ENCODE measurements at regions not wholly inside any gene's neighbourhood (a gene's known extent, or its start where the extent isn't known, plus 50 kb on each side); places are given as distances from the start of the nearest gene placed in this dataset.

DNA sequence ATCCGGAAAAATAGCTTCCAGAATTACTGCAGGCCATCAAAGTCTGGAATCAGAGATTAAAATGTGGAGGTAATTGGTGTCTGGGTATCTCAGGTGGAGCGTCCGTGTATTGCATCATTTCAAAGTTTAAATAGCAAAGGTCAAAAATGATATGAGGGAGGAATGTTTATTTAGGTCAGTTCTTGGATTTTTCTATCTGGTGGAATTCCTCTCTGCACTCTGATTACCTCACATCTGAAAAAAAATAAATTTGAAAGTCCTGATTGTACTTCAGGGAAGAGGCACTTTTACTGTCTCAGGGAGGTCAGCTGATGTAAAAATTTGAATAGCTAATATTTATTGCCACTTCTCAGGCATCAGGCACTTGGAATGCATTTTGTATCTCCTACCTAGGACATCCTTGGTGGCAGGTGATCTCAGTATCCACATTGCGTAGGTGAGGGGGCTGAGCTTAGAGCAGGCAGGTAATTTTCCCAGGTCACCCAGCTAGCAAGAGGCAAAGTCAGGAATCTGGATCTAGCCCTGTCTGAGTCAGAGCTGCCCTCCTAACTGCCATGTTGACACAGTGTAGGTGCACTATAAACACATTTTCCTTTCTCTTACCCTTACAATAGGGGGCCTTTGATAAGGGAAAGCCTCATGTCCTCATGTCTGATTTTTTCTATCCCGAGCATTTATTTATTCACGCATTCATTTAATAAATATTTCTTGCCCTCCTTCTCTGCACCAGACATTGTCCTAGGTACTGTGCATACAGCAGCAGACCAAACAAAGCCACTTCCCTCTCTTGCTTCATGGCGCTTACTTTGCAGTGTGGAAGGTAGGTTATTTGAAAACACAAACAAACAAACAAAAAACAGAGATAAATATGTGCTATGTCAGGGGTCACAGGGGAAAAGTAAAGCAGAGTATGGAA, 454.3 kb downstream of the HAPSTR1 start:
- no peak for DNase-seq (ENCODE audit: low read depth in 4 of 4, low spot score in 3 of 4)

DNA sequence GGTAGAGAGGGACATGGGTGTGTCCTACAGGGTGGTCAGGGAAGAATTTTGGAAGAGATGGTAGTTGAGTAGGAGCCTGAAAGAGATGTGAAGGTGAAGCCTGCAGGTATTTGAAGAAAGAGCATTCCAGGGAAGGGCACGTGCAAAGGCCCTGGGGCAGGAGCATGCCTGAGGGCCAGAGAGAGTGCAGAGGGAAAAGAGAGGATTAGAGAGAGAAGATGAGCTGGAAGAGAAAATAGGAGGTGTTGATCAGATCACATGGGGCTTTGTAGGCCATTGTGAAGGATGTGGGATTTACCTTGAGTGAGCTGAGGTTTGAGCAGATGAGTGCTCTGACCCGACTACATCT, 455.0 kb downstream of the HAPSTR1 start:
- DNase-seq (ENCODE audit: low read depth in 4 of 4, low spot score in 3 of 4), result no peak

DNA sequence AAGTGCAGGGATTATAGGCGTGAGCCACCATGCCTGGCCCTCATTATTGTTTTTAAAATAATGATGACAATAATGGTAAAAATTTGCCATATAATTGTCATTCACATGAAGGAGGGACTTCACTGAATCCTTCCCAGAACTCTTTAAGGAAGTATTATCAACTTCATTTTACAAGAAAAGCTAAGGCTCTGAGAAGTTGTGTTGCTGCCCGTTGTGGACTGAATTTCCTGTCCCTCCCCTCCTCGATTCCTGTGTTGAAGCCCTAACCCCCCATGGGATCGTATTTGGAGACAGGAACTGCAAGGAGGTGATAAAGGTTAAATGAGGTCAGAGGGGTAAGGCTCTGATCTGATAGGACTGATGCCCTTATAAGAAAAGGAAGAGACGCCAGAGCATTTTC, 458.0 kb downstream of the HAPSTR1 start:
- DNase-seq (ENCODE audit: low read depth in 4 of 4, low spot score in 3 of 4), result no peak

DNA sequence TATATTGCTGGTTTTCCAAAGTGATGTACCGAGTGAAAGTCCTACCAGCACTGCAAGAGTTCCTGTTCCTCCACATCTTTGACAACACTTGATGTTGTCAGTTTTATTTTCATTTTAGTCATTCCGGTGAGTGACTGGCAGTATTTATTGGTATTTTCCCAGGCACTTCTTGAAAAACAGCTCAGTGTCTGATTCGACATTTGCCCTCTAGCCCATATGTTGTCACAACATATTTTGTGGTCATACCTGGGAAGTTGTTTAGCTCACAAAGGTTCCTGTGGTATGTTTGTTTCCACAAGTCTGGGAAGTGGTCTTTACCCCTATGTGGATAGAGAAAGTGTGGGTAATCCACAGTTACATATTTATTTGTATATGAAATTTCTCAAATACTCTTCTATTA, 463.6 kb downstream of the HAPSTR1 start:
- no peak for DNase-seq (ENCODE audit: low read depth in 4 of 4, low spot score in 3 of 4)

DNA sequence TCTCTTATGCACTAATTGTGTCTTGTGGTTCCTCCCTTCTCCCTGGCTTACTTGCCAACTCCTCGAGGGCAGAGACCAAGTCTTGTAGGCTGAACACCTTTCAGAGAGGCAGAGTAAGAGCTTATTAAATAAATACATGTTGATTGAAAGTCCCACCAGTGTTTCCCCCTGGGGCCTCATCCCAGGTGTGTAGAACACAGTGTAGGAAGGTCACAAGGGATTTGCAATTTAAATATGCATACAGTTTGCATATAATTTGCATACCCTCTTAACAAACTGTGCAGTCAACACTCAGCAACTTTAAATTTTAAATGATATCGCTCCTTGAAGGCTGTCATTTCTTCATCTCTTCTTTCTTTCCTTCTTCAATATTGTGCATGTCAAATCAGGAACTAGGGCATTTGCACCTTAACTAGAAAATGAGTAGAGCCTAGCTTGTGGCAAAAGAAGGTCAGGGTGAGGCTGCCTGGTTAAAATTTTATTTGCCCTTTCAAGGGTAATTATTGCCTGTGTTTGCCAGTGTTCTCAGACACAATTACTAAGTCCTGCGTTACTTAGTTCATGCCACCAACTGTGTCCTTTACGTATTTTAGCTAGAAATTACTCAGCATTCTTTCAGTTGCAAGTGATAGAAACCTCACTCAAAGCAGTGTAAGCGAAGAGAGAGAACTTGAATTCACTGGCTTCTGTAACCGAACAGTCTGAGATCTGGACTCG, 465.7 kb downstream of the HAPSTR1 start:
- DNase-seq (ENCODE audit: low read depth in 4 of 4, low spot score in 3 of 4), result no peak

DNA sequence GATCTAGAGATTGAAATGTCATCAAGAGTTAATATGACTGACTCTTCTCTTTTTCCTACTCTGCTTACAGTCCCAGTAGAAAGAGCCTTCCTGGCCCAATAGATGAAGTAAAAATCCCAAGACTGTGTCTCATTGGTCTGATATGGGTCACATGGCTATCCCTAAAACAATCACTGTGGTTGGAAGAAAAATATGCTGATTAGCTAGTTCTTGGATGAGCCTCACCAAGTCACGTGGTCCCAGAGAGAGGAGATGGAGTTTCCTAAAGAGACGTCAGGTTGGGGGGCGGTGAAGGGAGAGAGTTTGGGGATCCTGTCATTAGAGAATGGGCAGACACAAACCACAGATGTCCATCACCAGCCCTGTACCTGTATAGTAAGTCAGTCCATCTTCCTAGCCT, 466.3 kb downstream of the HAPSTR1 start:
- DNase-seq (ENCODE audit: low read depth in 4 of 4, low spot score in 3 of 4), result no peak

DNA sequence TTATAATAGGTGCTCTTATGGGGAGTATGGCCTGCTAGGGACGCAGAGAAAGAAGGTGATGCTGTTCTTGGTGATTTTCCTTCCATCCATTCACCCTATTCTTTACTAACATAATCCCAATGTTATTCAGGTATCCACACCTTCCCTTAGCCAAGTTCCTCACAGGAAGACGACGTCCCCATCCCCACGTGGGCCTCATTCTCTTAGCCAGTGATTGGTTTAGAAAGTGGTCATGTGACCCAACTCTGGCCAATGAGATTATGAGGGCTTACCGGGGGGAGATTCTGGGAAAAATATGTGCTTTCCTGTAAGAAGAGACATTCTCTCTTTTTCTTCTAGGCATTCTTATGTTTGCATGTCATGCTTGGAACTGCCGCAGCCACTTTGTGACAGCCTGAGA, 474.7 kb downstream of the HAPSTR1 start:
- no peak for DNase-seq (ENCODE audit: low read depth in 4 of 4, low spot score in 3 of 4)

DNA sequence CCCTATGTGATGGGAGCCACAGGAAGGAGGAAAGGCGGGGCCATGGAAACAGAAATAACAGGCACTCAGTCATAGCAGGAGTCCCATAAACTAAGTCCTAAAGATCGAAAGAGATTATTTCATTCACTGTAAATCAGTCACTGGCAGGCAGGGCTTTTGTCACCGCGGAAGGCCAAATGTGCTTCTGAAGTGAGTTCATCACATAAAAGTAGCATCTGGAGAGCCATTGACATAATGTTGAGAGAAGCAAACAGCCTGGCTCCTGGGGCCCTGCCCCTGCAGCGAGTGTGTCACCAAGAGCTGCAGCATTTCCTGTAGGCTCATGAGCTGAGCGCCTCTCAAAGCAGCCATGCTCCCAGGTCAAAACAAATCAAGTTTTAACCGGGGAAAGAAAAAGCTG, 476.2 kb downstream of the HAPSTR1 start:
- DNase-seq (ENCODE audit: low read depth in 4 of 4, low spot score in 3 of 4), result no peak

DNA sequence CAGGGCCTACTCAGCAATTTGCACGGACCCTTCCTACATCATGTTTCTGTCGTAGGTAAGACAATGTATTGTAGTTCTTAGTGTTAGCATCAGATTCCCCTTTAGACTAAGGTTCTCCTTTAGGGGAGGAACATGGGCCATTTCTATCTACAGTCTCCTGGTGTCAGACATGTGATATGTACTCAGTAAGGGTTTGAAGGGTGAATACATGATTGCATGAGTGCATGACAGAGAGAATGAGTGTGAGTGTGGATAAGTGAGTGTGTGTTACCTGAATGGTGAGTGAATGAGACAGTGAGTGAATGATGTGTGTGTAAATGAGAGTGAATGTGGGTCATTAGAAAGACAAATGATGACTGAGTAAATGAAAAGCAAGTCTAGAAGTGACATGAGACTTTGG, 476.8 kb downstream of the HAPSTR1 start:
- no peak for DNase-seq (ENCODE audit: low read depth in 4 of 4, low spot score in 3 of 4)

DNA sequence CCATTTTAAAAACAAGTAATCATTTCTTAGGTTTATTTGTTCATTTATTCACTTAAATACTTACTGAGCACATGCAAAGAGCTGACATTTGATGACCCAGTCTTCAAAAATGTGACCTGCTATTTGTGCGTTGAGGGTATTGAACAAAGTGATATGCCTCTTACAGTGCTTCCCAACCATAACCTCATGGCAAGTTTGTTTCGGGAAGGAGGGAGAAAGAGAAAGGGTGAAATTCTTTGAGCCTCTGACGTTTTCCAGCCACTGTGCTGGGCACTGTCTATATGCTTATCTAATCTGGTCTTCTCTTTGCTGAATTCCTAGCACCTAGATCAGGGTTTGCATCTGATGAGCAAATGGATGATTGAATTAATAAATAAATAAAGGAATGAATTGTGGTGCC, 479.1 kb downstream of the HAPSTR1 start:
- no peak for DNase-seq (ENCODE audit: low read depth in 4 of 4, low spot score in 3 of 4)

DNA sequence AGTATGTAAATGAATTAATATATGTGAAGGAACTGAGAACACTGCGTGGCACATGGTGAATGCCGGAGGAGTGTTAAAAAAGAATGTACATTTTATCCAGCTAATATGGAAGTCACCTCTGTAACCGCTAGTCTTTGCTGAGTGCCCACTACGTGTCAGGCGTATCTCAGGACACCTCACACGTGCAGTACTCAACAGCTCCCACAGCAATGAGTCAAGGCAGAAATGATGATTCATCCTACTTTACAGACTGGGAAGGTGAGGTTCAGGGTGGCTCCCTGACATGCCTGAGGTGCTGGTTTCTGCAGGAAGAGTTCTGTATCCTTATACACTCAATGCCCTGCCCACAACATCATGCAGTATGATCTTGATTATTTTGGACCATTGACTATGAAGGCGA, 487.0 kb downstream of the HAPSTR1 start:
- DNase-seq (ENCODE audit: low read depth in 4 of 4, low spot score in 3 of 4), result no peak

DNA sequence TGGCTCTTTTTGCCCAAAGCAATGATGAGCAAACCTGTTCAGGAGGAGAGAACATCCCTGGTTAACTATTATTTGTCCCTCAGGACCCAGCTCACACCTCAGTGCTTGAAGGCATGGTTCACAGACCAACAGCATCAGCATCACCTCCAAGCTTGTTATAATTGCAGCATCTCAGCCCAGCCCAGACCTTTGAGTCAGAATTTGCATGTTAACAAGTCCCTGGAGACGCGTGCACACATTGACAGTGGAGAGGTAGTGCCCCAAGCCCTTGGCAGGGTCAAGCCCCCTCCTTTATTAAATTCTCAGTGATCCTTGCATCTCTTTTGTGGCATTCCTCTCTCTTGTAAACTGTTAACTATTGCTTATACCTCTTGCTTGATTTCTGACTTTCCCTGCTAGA, 488.6 kb downstream of the HAPSTR1 start:
- DNase-seq (ENCODE audit: low read depth in 4 of 4, low spot score in 3 of 4), result no peak

DNA sequence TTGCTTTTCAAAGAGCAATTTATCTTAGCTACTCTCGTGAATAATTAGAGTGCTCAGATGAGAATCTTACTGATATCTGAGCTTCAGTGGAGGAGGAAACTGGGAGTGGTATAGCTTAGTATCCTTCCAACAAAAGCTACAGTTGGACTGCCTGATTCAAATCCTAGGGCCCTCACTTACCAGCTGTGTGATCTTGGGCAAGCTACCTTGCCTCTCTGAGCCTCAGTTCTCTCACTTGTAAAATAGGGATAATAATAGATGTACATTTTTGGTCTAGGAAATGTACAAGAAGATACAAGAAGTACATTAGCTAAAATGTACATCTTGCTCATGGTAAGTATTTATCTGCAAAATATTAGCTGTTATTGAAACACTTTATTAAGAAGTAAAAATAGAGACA, 502.0 kb downstream of the HAPSTR1 start:
- no peak for DNase-seq (ENCODE audit: low read depth in 4 of 4, low spot score in 3 of 4)

DNA sequence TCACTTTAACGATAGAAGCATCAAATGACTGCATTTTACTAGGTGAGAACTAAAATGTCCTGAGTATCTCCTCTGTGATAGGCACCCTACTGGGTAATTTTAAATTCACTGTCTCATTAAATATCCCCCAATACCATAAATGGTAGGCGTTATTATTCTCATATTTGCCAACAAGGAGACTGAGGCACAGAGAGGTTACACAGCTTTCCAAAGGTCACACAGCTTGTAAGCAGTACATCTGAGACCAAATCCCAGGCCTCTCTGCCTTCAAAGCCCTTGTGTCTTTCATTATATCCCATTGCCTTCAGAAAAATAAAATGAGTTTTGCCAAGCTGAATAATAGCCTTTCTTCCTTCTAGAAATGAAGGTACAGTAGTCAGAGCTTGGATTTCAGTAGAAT, 502.6 kb downstream of the HAPSTR1 start:
- DNase-seq (ENCODE audit: low read depth in 4 of 4, low spot score in 3 of 4), result no peak

DNA sequence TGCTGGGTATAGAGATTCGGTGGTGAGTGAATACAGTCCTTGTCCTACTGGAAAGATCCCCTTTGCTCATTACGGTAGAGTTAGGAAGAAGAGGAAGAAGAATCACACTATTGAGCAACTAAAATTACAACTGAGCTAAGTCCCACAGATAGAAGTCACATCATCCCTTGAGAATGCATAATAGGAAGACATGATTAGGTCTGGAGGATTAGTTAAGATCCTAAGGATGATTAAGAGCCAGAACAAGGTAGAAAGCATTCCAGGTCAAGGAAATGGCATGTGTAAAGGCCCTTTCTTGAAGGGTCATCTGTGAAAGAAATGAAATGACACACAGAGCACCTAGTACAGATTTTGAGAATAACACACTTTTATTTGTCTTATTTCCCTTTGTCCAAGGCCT, 503.5 kb downstream of the HAPSTR1 start:
- DNase-seq (ENCODE audit: low read depth in 4 of 4, low spot score in 3 of 4), result no peak

DNA sequence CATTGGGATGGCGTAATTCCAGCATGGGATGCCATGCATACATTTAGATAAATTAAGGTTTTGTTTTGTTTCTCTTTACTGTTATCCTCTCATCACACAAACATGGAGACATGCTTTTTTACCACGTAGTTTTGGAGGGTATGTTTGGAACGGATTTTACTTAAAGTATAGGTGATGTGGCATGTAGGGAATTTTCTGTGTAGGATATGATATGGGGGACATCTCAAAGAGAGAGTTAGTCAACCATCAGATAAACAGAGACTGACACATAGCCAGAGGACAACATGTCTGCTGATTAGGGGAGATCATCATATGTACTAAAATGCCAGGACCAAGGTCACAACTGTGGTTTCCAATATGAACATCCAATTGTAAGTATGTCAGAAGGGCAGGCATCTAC, 503.9 kb downstream of the HAPSTR1 start:
- no peak for DNase-seq (ENCODE audit: low read depth in 4 of 4, low spot score in 3 of 4)

DNA sequence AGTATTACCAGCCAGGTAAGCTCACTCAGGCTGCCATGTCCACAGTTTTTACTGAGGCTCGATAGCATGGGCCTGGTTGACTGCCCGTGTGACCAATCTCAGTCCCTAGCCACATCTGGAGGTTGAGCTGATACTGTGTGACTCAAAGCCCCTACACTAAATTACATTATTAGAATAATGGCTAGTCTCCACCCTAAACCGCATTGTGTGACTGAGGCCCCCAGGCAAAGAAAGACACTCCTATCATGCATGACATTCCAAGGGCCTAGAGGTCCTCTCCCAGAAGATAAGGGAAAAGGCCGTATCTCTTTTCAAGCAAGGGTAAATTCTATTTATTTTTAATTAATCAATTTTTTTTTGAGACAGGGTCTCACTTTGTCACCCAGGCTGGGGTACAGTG, 505.3 kb downstream of the HAPSTR1 start:
- DNase-seq (ENCODE audit: low read depth in 4 of 4, low spot score in 3 of 4), result no peak

DNA sequence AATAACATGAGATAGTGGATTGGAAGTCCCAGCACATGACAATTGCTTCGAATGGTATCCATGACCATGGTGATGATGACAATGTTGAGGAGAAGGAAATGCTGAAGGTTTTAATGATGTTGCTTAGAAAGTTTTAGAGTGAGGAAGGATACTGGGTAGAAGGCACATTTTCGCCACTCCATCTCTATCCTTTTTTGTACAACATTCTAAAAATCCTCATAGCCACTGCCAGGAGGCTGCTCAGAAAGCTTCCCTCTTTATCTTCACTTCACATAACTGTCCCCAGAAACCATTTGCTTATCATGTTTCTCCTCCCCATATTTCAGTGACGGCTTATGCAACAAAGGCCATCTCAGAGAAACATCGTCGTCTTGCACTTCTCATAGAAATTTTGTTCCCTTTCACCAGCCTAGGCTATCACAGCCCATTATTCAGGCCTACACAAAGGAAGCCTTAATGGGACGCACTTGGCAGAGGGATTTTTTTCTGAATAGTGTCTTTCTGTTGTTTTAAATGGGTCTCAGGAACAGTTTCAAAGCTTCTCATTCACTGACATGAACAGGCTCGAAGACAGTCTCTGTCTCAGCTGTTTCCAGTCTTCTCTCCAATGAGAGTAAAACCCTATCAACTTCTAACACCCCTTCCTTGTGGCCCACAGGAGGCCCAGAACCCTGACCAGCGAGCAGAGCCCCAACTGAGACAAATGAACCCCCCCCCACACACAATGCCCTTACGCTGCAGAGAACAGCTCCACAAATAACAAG, 506.7 kb downstream of the HAPSTR1 start:
- no peak for DNase-seq (ENCODE audit: low read depth in 4 of 4, low spot score in 3 of 4)

DNA sequence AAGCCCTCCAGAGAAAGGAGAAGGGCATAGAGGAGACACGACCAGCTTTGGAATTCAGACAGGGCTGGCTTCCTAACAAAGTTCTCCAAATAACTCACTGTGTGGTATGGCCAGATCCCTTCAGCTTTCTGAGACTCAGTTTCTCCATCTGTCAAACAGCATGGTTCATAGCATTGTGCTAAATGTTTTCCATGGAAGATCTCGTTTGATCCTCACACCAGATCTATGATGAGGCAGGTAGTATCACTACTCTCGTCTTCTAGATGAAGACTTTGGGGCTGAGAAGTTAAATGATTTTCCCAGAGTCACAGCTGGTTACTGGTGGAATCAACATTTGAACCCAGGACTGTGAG, 507.3 kb downstream of the HAPSTR1 start:
- DNase-seq (ENCODE audit: low read depth in 4 of 4, low spot score in 3 of 4), result no peak

DNA sequence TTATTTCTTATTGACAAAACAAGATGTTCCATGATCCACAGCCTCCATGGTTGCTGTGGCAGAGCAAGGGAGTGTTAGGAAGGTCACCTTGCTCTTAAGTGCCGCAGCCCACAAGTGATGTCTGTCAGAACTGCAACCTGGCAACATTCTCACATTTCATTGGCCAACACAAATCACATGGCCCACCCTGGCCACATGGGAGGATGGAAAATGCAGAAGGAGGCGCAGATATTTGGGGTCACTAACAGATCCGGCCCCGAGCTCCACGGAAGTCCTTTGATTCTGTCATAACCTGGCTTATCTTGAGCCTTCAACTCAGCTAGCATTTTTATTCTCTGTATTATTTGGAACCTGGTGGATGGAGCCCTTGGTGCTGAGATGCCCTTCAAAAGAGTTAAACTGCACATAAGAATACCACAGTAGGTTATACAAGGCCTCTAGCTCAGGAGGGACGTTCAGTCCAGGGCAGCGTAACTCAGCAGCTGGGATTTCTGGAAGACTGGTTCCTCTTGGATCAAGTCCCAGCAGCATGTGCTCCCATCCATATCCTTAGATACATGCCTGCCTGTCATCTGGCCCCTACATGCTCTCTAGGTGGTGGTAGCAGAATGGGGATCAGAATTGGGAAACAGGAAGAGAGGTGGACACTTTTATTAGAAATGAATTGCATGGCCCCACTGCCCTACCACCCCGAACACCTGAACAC, 508.1 kb downstream of the HAPSTR1 start:
- DNase-seq (ENCODE audit: low read depth in 4 of 4, low spot score in 3 of 4), result no peak

DNA sequence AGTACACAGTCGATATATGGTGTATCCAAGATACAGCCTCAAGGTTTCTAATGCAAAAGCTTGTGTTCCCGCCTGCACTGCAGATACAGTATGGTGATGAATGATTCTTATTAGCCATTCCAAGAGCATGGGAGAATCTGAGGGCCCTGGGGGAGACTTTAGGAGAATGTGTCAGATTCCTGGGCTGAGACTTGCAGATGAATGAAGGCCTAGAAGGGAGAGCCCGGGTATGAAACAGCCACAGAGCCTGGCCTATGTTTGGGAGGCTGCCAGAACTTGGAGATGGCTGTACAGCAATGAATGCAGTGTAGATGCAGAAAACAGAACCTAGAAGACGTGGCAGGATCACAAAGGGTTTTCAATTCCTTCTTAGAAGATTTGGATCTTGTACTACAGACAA, 510.7 kb downstream of the HAPSTR1 start:
- no peak for DNase-seq (ENCODE audit: low read depth in 4 of 4, low spot score in 3 of 4)
